PC-3 (cell line): ENCODE measurements at regions not wholly inside any gene's neighbourhood (a gene's known extent, or its start where the extent isn't known, plus 50 kb on each side); places are given as distances from the start of the nearest gene placed in this dataset.

ENCODE experiments used
- ATAC-seq: fragments of 200-7000 bp; cut with Tn5 transposase; 2 replicates; pipeline ENCODE4 v1.9.1; 2020; ENCODE audit warnings: mild to moderate bottlenecking, moderate library complexity
- BruUV-seq: library from RNA; stranded (reverse); fragments of 400-500 nt; replicated peaks from 2 replicates; lab custom pipeline; 2021; lab: Mats Ljungman, UMichigan
- CTCF ChIA-PET: fragments of 300-600 bp; sonication (Branson Sonifier 250); formaldehyde crosslinking; loops from one replicate; lab custom pipeline; 2022; ENCODE audit warnings: antibody characterized with exemption; lab: Charles Lee
- POLR2A ChIA-PET: fragments of 300-600 bp; sonication (Branson Sonifier 250); formaldehyde crosslinking; loops from one replicate; lab custom pipeline; 2022; ENCODE audit warnings: antibody characterized with exemption; ENCODE audit not compliant: unreplicated experiment; lab: Charles Lee
- DNase-seq: peaks from one replicate; pipeline ENCODE4 v3.0.0-alpha.2; 2015
- H2AFZ ChIP-seq: fragments of 300-600 bp; sonication (generic); 2 replicates; pipeline ENCODE4 v1.6.0; 2016; ENCODE audit warnings: antibody characterized with exemption, low read length
- H3F3A ChIP-seq: fragments of 300-600 bp; sonication (generic); one replicate; pipeline ENCODE4 v1.6.0; 2017; ENCODE audit warnings: antibody characterized with exemption, low read length, control low read depth, mild to moderate bottlenecking; ENCODE audit not compliant: unreplicated experiment
- H3K27ac ChIP-seq: fragments of 300-600 bp; sonication (generic); 2 replicates; pipeline ENCODE4 v1.5.1; 2016; ENCODE audit warnings: mild to moderate bottlenecking, low read length
- H3K27me3 ChIP-seq: fragments of 300-600 bp; sonication (generic); 2 replicates; pipeline ENCODE4 v1.6.1; 2016; ENCODE audit warnings: low read length, mixed read lengths
- H3K36me3 ChIP-seq: fragments of 300-600 bp; sonication (generic); 2 replicates; pipeline ENCODE4 v1.6.1; 2016; ENCODE audit warnings: low read depth, mixed run types, low read length, mixed read lengths
- H3K4me1 ChIP-seq: fragments of 300-600 bp; sonication (generic); 2 replicates; pipeline ENCODE4 v1.5.1; 2016; ENCODE audit warnings: low read length; ENCODE audit not compliant: insufficient read depth
- H3K4me2 ChIP-seq: fragments of 300-600 bp; sonication (generic); 2 replicates; pipeline ENCODE4 v1.6.0; 2016; ENCODE audit warnings: low read length
- H3K4me3 ChIP-seq: fragments of 300-600 bp; sonication (generic); 2 replicates; pipeline ENCODE4 v1.5.1; 2016; ENCODE audit warnings: mild to moderate bottlenecking, low read length, mixed read lengths
- H3K79me2 ChIP-seq: fragments of 300-600 bp; sonication (generic); 2 replicates; pipeline ENCODE4 v1.6.1; 2017; ENCODE audit warnings: low read length, mixed read lengths
- H3K9ac ChIP-seq: fragments of 300-600 bp; sonication (generic); 2 replicates; pipeline ENCODE4 v1.6.0; 2016; ENCODE audit warnings: mild to moderate bottlenecking, low read length
- H3K9me2 ChIP-seq: fragments of 300-600 bp; sonication (generic); replicated peaks from 2 replicates; pipeline ENCODE4 v1.6.1; 2016; ENCODE audit warnings: mixed run types, low read length, mixed read lengths
- H3K9me3 ChIP-seq: fragments of 300-600 bp; sonication (generic); 2 replicates; pipeline ENCODE4 v1.6.1; 2016; ENCODE audit warnings: low read length, mixed read lengths
- H4K20me1 ChIP-seq: fragments of 300-600 bp; sonication (generic); 2 replicates; pipeline ENCODE4 v1.6.1; 2016; ENCODE audit warnings: low read length, mixed read lengths
- CTCF ChIP-seq: fragments of 300-600 bp; sonication (generic); conservative IDR thresholded peaks from 2 replicates; pipeline ENCODE4 v1.5.1; 2017; ENCODE audit warnings: antibody characterized with exemption, low read depth, mild to moderate bottlenecking, low read length
- EZH2 ChIP-seq: fragments of 300-600 bp; sonication (generic); IDR thresholded peaks from one replicate; pipeline ENCODE4 v1.6.1; 2017; ENCODE audit warnings: antibody characterized with exemption, mild to moderate bottlenecking, low read length; ENCODE audit not compliant: unreplicated experiment
- EZH2phosphoT487 ChIP-seq: fragments of 300-600 bp; sonication (generic); IDR thresholded peaks from 2 replicates; pipeline ENCODE4 v1.6.1; 2018; ENCODE audit warnings: mild to moderate bottlenecking, antibody characterized with exemption, low read length, borderline replicate concordance
- intact Hi-C: fragments of 100-400 bp; cut with micrococcal nuclease; formaldehyde crosslinking; loops from 2 replicates; pipeline ENCODE4 v1.9.0; 2023

- Histone ChIP-seq H3K9ac (no peak overlapping the region), H3K4me3 (no peak overlapping the region), H3K79me2 (no peaks in the 10 kb centered on the region), H3K36me3 (no peaks in the 10 kb centered on the region), H3K4me2 (no peak overlapping the region), H3K27ac (no peak overlapping the region), H3K9me2 (no peaks in the 10 kb centered on the region), H3K9me3 (no peaks in the 10 kb centered on the region), H3K4me1 (no peaks in the 10 kb centered on the region), H3K27me3 (no peaks in the 10 kb centered on the region), H3F3A (no peaks in the 10 kb centered on the region), H2AFZ (no peak overlapping the region), H4K20me1 (no peaks in the 10 kb centered on the region)
- TF ChIP-seq CTCF (peak; percentile 65), EZH2 (no peak), EZH2phosphoT487 (no peak)
- ChIA-PET CTCF (no interaction called here), POLR2A (no interaction called here)
- DNase-seq (peak; percentile 24), ATAC-seq (no peak)
- intact Hi-C loops, result loop anchor here (1.0 kb wide), 1 partner anchor 1414 kb away; no protein-coding TSS in a partner anchor
- no TSS peak for BruUV-seq
These were observed 589.5 kb downstream of the ARL4A start for GRCh38 chr7:13276977-13277376.

- ATAC-seq (no peak), DNase-seq (no peak)
- H3K4me1 ChIP-seq, result no peaks in the 10 kb centered on the region
- H3K9me3 ChIP-seq, result no peaks in the 10 kb centered on the region
- H4K20me1 ChIP-seq, result no peaks in the 10 kb centered on the region
- intact Hi-C loops, result no loop called here
- no peak overlapping the region for H3K27ac ChIP-seq
- H3K9me2 ChIP-seq, result no peaks in the 10 kb centered on the region
- no peak overlapping the region for H3K4me3 ChIP-seq
- no peak for TF ChIP-seq EZH2
- TF ChIP-seq EZH2phosphoT487, result no peak
- TF ChIP-seq CTCF, result no peak
- H2AFZ ChIP-seq, result 0 out of 2 replicates have a peak overlapping the region, but pooled peaks have one; percentile 16
- no peaks in the 10 kb centered on the region for H3K79me2 ChIP-seq
- ChIA-PET CTCF (no interaction called here), POLR2A (no interaction called here)
- no peaks in the 10 kb centered on the region for H3F3A ChIP-seq
- H3K36me3 ChIP-seq, result no peaks in the 10 kb centered on the region
- no peak overlapping the region for H3K4me2 ChIP-seq
- no peak overlapping the region for H3K9ac ChIP-seq
- BruUV-seq, result no TSS peak
- H3K27me3 ChIP-seq, result no peaks in the 10 kb centered on the region
These were observed 590.6 kb downstream of the ARL4A start for GRCh38 chr7:13278020-13278419.

GRCh38 chr7:13279854-13280435, 592.5 kb downstream of the ARL4A start:
- no peaks in the 10 kb centered on the region for H3K4me1 ChIP-seq
- no peaks in the 10 kb centered on the region for H3K36me3 ChIP-seq
- no peaks in the 10 kb centered on the region for H3K9me2 ChIP-seq
- H3F3A ChIP-seq, result no peaks in the 10 kb centered on the region
- no TSS peak for BruUV-seq
- no peaks in the 10 kb centered on the region for H3K9me3 ChIP-seq
- no peaks in the 10 kb centered on the region for H3K79me2 ChIP-seq
- no peak overlapping the region for H3K27ac ChIP-seq
- no peak overlapping the region; the same call in 1 of the 2 replicates for H3K4me2 ChIP-seq
- no peaks in the 10 kb centered on the region for H4K20me1 ChIP-seq
- H3K9ac ChIP-seq, result 0 out of 2 replicates have a peak overlapping the region, but pooled peaks have one; percentile 8
- ChIA-PET POLR2A (no interaction called here), CTCF (interaction anchor here (0.6 to 1.6 kb wide), 5 partner anchors 364 to 1412 kb away, joined by 3 to 5 read pairs (median 4); partner anchors contain the start of gene ETV1)
- ATAC-seq (no peak; the same call in 1 of the 2 replicates), DNase-seq (peak; percentile 63)
- H3K27me3 ChIP-seq, result no peaks in the 10 kb centered on the region
- no peak overlapping the region for H2AFZ ChIP-seq
- peak; percentile 69 for TF ChIP-seq CTCF
- TF ChIP-seq EZH2, result no peak
- intact Hi-C loops, result loop anchor here (5.0 kb wide), 2 partner anchors 462 to 572 kb away; no protein-coding TSS in a partner anchor
- H3K4me3 ChIP-seq, result no peak overlapping the region
